Renal pelvis (tissue), 1 donor: ENCODE measurements at regions not wholly inside any gene's neighbourhood (a gene's known extent, or its start where the extent isn't known, plus 50 kb on each side); places are given as distances from the start of the nearest gene placed in this dataset.
"Not testable (repeated sequence)": the region's sequence is repeated elsewhere in the genome, so short reads cannot be mapped to it uniquely, and the experiment has no call there.

Experiments used
- DNase-seq: peaks from one replicate; pipeline ENCODE4 v3.0.0-alpha.2; 2013

DNA sequence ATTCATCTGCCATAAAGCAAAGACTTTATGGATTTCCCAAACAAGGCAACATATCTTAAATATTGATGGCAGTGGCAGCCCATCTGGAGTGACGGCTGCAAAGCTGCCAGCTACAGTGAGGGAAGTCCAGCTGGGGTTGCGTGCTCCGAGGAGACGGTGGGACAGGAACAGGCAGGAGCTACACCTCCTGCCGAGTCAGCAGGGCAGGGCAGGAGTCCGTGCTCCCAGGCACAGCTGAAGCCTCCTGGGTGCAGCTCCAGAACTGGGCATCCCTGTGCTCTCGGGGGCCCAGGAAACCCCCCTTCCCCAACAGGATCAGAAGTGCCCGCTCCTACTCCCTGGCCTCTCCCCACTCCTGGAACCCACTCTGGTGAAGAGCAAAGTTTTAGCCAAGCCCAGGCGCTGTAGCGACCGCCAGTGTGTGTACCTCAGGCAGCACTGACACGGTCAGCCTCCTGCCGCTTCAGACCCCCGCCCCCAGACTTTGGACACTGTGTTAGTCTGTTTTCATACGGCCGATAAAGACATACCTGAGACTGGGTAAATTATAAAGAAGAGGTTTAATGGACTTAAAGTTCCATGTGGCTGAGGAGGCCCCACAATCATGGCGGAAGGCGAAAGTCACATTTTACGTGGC is 556.4 kb upstream of the CCDC54 start:
- no peak for DNase-seq

DNA sequence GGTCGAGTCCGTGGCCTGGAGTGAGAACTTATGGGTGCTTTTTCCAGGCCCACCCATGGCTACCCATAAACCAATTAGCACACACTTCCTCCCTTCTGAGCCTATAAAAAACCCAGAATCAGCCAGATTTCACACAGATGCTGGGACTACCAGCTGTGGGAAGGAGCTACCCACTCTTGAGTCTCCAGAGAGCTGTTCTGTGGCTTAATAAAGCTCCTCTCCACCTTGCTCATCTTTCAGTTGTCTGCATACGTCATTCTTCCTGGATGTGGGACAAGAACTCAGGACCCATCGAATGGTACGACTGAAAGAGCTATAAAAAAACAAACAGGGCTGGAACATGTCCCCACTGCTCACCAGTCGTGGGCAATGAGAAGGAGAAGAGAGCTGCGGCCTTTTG is 555.4 kb upstream of the CCDC54 start:
- no peak for DNase-seq

DNA sequence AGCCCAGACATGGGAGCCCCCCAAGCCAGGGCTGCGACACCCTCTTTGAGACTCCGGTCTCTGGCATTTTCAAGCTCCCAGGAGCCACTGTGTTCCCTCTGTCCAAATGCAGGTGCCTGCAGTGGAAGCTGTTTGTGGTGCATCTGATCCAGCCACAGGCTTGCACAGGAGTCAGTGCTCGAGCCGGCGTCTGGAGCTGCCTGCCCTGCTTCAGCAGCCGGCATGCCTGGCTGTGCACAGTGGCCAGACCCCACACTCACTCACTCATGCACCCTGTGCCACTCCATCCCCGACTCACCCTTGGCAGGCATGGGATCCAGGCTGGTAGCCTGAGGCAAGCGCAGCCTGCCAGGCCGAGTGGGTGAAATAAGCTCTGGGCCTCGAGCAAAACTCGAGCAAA is 555.0 kb upstream of the CCDC54 start:
- DNase-seq, result no peak

DNA sequence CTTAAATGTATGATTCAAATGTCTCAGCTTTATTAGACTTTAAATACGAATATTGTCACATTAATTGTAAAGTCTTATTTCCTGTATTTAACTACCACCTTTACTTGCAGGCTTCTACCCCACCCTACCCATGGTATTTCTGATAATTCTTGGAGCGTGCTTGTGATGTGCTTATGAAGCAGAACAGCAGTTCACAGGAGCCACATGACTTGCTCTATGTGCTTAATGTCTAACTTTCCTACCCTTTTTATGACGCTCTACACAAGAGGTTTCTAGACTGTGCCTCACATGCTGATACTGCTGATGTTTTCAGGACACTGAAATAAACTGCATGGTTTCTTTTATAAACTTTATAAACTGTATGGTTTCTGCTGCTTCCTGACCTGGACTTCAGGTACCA is 553.5 kb upstream of the CCDC54 start:
- no peak for DNase-seq

DNA sequence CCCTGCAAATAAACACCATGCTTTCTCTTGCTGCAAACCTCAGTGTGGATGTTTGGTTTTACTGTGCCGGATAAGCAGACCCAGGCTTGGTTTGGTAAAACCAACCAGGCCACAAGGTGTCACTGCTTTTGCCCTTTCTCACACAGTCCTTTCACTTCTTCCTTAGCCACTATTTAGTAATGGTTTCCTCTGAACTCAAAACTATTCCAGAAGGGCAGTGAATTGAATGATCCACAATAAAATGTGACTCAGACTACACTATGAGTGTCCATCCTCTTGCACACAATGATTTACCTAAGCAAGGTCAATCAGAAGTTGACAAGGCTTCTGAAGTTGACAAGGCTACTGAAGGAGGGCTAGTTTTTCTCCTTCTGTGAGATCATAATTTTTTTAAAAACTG is 552.4 kb upstream of the CCDC54 start:
- no peak for DNase-seq

DNA sequence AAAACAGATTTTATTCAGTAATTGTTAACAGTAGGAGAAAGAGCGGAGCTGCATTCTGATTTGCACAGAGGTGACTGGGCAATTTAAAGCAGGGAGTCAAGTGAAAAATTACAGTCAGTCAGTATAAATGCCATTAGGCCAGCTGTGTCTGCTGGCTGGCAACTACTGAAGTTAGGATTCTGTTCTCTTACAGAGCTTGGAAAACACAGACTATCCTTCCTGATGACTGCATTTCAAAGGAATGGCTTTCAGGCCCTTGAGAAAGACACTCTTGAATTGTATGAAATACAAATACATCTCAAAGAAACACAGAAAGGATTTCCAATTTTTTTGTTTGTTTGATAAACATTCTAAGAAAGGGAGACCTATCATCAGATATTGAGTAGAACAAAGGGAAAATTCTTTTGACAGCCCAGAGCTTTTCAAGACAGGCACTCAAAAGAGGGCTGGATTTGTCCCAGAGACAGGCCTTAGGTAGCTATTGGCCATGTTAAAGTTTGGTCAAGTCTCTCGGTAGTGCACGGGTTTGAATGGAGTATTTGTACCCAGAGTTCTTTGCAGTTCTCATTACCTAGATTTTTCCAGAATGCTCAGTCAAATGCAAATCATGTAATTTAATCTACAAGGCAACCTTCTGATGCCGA is 551.2 kb upstream of the CCDC54 start:
- no peak for DNase-seq

DNA sequence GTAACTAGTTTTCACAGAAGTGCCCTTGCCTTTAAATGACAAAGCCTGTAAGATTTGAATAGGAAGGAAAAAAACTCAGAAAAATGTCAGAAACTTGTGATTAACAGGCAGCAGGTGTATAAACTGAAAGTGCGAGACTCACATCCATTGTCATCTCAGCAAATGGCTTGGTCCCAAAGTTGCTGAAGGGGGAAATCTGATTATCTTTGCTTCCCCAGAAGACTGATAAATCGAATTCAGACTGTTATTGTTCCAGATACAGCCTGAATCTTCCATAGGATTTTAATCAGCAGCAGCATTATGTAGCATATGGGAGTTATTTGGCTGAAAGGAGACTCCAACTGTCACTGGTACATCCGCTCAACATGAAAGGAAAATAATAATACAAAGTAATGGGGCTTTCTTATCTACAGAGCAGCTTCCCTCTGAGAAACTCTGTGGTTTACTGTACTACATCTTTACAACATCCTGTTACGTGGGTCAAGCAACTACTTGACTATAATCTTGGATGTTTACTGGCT is 550.4 kb upstream of the CCDC54 start:
- no peak for DNase-seq

DNA sequence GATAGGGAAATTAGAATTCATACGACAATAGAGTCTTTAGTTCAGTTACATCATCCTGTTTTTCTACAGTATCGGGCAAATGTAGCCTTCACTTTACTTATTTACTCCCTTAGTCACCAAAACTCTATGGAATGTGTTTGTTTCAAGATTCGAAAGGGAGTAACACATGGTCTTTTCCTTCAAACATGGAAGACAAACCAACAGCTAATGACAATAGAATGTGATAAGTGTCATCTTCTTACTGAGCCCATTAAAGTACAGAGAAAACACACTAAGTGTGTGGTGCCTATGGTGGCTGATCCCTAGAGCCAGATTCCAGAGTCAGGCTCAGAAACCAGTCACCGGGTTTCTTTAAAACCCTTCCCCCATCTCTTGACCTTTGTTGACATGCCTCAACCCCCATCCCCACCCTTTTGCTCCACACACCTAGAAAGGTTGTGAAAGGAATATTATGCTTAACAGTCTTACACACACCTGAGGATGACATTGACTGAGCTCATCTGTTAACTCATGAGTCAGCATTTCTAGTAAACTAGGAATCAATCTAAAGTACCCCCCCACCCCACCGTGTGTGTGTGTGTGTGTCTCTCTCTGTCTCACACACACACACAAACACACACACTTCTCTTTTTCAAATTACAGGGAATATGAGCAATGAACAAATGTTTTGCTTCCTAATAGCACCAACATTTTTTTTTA is 549.6 kb upstream of the CCDC54 start:
- no peak for DNase-seq

DNA sequence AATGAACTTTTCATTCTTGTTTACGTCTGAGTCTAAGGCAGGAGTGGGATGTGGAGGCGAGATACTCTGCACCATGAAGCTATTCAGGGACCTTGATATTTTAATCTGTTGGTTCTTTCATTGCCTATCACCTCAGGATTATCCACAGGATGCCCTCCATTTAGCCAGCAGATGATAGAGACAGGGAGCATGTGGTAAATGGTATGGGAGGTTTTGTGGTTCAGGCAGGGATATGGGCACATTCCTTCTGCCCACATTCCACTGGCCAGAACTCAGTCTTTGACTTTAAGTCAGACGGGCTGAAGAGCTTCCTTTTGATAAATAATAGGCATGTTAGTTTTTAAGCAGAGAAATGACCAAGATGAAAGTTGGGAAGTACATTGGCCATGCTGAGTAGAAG is 548.0 kb upstream of the CCDC54 start:
- DNase-seq, result no peak

DNA sequence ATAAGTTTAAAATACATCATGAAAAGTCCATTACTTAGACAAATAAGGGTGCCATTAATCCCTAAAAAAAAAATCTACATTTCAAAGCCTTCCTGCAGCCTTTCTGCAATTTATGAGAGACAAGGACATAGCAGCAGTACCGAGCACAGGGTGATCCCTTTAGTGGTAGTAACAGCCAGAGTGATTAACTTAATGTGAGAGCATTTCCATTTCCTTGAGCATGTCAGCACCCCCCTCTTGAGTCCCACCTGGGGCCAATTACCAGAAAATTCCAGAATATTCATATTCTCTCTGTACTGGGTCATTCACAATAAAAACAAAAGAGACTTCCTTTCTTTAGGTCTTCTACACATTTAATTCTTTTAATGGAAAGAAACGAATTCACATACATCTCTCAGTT is 546.9 kb upstream of the CCDC54 start:
- no peak for DNase-seq

DNA sequence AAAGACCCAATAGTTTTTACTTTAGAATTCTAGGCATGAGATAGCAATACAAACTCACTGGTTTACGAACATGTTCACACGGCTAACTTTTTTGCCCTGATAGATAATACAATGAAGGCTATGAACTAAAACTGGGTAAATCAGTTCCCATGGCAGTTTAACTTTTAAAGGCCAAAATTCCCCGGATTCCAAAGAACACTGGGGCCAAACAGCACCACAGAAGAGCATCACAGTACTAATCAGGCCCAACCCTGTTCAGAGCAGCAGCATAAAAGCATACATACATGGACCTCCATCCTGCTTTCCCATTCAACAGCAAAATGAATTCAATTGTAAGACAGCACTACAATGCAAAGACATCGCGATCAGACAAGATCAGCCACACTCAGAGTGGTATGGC is 540.3 kb upstream of the CCDC54 start:
- DNase-seq, result no peak

DNA sequence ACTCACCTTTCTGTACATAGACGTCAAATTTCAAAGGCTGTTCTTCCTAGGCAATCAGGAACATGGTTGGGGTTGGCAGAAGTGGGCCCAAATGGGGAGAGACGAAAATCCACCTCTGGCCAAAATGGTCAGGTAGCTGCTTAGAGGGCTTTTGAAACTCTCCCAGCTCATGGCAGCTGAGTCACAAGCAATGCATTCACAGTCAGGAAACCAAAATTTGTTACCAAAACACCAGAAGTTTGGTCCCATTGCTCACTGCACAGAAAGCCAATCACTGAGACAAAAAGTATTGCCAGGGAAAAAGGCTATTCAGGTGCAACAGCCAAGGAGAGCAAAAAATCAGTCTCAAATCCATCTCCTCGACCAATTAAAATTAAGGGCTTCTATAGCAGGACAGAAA is 539.6 kb upstream of the CCDC54 start:
- DNase-seq, result no peak

DNA sequence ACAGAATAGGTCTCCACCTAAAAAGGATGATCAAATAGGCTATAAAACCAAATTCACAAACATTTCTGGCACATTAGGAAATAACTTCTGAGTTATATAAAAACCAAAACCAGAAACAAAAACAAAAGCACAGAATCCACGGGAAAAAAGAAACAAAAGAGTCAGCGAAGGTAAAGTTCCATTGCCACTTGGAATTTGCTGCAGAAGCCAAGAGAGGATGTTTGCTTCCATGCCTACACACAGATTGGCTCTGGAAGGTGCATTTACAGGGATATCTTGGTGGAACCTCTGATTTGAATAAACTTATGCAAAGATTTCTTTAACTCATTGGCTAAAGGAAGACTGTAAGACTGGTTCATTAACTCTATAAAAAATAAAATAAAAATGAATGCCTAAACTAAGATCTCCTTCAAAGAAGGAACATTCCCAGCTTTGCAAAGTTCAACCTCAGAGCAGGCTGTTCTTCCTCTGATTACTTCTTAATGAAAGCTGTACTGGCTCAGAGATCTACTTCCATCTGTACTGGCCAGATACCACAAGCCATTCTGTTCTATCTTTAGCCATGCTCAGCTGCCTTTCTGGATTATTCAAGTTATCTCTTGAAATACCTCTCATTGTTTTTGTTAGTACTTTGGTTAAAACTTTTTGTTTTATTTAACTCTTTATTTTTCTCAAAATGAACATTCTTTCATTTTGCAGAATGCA is 537.5 kb upstream of the CCDC54 start:
- DNase-seq, result no peak

DNA sequence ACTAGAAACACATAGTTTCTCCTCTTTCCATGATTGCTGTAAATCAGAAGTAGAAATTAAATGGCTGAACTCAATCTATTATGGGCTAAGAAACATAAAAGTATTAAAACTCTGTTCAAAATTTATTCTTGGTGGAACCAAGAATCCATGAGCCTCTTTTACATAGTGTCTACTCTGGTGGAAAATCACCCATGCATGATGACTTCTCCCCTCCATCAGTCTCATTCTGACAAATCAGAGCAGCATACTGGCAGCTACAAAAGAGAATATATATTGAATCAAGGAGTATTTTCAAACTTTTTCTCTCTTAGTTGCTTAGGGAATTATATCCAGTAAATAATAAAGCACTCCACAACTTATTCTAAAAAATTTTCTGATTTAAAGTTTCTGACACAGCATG is 536.9 kb upstream of the CCDC54 start:
- DNase-seq, result no peak

DNA sequence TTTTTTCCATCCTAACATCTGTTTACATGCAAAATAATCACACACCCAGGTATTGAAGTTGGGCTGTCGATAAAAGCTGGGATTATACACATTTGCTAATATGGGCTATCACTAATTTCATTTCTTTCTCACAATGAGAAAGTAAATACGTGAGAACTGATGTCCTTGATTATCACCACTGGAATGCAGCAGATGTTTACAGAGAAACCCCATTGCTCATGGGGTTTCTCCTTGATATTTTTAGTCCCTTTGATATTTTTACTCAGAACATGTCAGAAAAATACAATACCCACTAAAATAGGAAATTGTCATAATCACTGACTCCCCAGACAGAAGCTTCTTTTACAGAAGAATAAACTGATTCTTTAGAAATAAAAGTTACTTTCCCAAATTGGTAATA is 535.1 kb upstream of the CCDC54 start:
- DNase-seq, result no peak

DNA sequence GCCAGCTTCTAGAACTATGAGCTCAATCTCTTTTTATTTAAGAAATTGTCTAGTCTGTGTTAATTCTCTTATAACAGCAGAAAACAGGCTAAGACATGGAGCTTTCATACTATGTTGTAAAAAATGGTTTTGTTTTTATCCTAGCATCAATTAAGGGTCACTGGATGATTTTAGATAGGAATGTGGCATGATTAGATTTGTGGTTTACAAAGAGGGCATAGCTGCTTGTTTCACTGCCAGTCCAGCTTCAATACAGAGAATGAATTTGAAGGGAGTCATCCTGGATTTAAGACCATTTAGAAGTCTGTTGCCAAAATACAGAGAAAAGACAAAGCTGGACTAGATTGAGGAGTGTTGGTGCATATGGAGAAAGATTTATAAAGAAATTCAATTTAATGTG is 532.6 kb upstream of the CCDC54 start:
- DNase-seq, result no peak

DNA sequence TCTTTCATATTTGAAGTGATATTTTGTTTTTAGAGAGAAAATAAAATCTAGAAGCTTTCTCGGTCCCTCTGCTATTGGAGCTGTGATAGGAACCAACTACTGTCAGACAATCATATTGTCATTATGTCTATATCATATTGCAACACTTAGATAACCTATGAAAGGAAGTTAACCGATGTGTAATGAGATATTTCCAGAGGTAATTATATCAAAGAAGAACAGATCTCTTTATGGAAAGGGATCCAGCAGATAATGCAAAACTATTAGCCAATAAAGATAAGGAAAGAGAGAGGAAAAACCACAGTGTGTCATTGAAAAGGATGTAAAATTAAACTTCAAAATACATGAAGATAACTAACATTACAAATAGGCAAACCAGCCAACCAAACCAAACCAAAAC is 529.1 kb upstream of the CCDC54 start:
- DNase-seq, result no peak

DNA sequence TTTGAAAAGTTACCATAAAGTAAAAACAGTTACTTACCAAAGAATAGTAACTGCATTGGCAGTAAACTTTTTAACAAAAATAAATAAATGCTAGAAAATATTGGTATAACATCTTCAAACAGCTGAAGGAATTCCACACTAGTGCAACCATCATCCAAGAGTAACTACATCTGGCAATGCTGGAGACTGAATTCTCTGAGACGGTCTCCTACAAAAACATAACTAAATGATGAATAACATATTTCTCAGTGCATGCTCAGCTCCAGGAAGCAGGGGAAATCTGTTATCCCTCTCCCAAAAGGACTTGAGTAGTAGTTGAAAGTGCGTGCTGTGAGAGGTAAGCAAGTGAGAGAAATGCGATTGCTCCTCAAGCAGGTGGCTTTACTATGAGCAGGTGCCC is 526.8 kb upstream of the CCDC54 start:
- DNase-seq, result no peak

DNA sequence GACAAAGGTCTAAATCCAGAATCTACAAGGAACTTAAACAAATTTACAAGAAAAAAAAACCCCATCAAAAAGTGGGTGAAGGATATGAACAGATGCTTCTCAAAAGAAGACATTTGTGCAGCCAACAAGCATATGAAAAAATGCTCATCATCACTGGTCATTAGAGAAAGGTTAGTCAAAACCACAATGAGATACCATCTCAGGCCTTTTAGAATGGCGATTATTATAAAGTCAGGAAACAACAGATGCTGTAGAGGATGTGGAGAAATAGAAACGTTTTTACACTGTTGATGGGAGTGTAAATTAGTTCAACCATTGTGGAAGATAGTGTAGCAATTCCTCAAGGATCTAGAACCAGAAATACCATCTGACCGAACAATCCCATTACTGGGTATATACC is 518.9 kb upstream of the CCDC54 start:
- DNase-seq, result not testable (repeated sequence)

DNA sequence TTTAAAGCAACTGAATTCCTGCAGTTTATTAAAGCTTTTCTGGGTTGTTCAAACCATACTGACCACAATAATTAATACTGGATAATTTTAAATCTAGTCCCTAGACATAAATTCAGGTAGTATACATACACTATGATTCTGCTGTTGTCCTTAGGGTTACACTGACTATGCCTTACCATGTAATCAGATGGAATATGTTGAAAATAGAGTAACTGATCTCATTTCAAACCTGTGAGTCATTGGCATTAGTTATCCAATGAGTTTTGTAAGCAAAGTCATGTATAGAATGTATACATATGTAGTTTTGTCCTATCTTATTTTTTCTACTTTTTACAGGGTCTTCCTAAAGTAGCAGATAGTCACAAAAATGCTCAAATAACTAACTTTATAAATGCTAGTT is 517.1 kb upstream of the CCDC54 start:
- no peak for DNase-seq

DNA sequence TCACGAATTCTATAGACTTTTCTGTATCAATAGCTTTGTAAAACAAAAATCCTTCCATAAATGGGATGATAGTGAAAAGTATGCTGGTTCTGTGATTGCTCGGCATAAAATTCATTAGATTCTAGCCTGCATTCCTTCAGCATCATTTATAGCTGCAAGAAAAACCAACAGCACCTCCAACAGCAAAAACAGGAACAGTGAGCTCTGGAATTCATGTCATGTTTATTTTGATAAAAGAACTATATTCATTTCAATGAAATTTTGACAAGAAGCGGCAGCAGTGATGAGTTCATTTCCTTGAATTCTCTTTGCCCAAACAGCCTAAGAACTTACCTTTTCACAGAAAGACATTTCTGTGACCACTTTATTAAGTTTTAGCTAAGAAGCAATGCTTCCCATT is 515.2 kb upstream of the CCDC54 start:
- DNase-seq, result peak; percentile 21

DNA sequence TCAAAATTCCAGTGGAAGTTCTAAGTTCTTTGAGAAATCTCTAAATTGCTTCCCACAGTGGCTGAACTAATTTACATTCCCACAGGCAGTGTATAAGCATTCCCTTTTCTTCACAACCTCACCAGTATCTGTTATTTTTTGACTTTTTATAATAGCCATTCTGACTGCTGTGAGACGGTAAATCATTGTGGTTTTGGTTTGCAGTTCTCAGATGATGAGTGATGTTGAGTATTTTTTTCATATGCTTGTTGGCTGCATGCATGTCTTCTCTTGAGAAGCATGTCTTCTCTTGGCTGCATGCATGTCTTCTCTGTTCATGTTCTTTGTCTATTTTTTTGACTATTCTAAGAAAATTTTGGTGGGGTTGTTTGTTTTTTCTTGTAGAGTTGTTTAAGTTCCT is 499.6 kb upstream of the CCDC54 start:
- DNase-seq, result no peak

DNA sequence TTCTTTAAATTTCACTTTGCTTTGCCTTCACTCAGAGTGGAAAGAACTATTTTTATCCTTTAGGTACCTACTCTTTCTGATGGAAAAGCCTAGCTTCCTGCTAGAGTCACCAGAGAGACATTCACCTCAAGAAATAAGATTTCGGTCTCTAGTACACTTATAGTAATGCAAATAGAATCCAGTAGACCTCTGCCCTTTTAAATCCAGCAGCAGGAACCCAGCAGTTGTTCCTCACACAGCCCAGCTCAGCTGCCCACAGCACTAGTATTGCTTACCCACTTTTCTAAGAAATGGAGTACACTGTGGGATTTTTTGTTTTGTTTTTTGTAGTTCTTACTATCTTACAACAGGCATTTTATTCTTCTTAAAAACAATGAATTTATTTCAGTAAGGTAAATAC is 497.0 kb upstream of the CCDC54 start:
- DNase-seq, result no peak
